ENCODE measurements at regions not wholly inside any gene's neighbourhood (a gene's known extent, or its start where the extent isn't known, plus 50 kb on each side); places are given as distances from the start of the nearest gene placed in this dataset.

DNA sequence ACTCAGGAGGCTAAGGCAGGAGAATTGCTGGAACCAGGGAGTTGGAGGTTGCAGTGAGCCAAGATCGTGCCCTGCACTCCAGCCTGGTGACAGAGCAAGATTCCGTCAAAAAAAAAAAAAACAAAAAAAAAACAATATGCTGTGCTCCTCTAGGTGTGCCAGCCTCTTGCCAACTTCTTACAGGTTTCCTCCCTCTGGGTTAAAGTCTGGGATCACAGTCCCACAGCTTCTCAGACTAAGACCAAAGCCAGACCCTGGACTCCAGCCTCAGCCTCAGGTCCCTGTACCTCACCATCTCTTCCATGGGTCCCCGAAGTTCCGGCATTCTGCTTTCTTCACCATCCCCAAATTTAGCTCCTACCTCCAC is 180.8 kb upstream of the MVB12B start:
- TF ChIP-seq POLR2A (IDR thresholded peaks at IDR 0.05), result no peak
- TF ChIP-seq, protein P1, sequence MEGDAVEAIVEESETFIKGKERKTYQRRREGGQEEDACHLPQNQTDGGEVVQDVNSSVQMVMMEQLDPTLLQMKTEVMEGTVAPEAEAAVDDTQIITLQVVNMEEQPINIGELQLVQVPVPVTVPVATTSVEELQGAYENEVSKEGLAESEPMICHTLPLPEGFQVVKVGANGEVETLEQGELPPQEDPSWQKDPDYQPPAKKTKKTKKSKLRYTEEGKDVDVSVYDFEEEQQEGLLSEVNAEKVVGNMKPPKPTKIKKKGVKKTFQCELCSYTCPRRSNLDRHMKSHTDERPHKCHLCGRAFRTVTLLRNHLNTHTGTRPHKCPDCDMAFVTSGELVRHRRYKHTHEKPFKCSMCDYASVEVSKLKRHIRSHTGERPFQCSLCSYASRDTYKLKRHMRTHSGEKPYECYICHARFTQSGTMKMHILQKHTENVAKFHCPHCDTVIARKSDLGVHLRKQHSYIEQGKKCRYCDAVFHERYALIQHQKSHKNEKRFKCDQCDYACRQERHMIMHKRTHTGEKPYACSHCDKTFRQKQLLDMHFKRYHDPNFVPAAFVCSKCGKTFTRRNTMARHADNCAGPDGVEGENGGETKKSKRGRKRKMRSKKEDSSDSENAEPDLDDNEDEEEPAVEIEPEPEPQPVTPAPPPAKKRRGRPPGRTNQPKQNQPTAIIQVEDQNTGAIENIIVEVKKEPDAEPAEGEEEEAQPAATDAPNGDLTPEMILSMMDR (IDR thresholded peaks at IDR 0.05), result no peak
